ENCODE measurements at regions not wholly inside any gene's neighbourhood (a gene's known extent, or its start where the extent isn't known, plus 50 kb on each side); places are given as distances from the start of the nearest gene placed in this dataset.

DNA sequence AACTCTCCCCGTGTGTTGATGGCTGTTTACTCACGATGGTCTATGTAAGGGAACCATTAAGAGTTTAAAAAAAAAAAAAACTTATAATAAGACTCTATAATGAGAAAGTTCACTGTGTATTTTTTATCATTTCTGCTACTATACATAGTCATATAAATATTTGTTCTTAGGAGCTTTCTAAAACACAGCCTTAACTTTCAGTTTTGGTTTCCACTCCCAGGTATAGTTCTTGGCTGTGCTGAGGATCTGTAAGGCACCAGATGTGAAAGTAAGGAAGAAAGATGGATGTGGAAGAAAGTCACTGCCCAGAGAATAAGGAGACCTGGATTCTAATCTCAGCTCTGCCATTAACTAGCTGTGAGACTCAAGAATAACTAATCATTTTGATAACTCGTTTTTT, 101.9 kb upstream of the THBS1 start:
- TF ChIP-seq, protein P1, sequence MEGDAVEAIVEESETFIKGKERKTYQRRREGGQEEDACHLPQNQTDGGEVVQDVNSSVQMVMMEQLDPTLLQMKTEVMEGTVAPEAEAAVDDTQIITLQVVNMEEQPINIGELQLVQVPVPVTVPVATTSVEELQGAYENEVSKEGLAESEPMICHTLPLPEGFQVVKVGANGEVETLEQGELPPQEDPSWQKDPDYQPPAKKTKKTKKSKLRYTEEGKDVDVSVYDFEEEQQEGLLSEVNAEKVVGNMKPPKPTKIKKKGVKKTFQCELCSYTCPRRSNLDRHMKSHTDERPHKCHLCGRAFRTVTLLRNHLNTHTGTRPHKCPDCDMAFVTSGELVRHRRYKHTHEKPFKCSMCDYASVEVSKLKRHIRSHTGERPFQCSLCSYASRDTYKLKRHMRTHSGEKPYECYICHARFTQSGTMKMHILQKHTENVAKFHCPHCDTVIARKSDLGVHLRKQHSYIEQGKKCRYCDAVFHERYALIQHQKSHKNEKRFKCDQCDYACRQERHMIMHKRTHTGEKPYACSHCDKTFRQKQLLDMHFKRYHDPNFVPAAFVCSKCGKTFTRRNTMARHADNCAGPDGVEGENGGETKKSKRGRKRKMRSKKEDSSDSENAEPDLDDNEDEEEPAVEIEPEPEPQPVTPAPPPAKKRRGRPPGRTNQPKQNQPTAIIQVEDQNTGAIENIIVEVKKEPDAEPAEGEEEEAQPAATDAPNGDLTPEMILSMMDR (IDR thresholded peaks at IDR 0.05; ENCODE audit: low read depth, low read length, poor library complexity, severe bottlenecking), result no peak
- TF ChIP-seq EZH2phosphoT487 (IDR thresholded peaks at IDR 0.05; ENCODE audit: borderline replicate concordance, low read length), result no peak
